Gastroesophageal sphincter (tissue), 4 donors: ENCODE measurements at regions not wholly inside any gene's neighbourhood (a gene's known extent, or its start where the extent isn't known, plus 50 kb on each side); places are given as distances from the start of the nearest gene placed in this dataset.

Experiments
- ATAC-seq: fragments of 150-250 bp; one replicate; pipeline ENCODE4 v1.9.1; 2016; ENCODE audit warnings: mild to moderate bottlenecking, moderate library complexity
- H3K27ac ChIP-seq, 4 donors: fragments of 200-600 bp; sonication (generic) in 3 of 4; 1 replicate in 3 of 4; 2 replicates in 1 of 4; pipeline ENCODE4 v1.5.1; 2016 to 2019
- H3K27me3 ChIP-seq: fragments of 200-600 bp; sonication (generic); one replicate; pipeline ENCODE4 v1.5.1; 2019
- H3K36me3 ChIP-seq, 2 donors: fragments of 200-600 bp; sonication (generic); one replicate each; pipeline ENCODE4 v1.5.1; 2019; ENCODE audit warnings: control low read depth in 1 of 2
- H3K4me1 ChIP-seq, 3 donors: fragments of 200-600 bp; sonication (generic); 1 replicate in 2 of 3; 2 replicates in 1 of 3; pipeline ENCODE4 v1.5.1; 2016 to 2019; ENCODE audit warnings: control low read depth in 2 of 3
- H3K4me3 ChIP-seq, 2 donors: fragments of 200-600 bp; sonication (generic); one replicate each; pipeline ENCODE4 v1.5.1; 2019; ENCODE audit warnings: mild to moderate bottlenecking in 1 of 2, moderate library complexity in 1 of 2
- H3K9me3 ChIP-seq, 3 donors: fragments of 200-600 bp; sonication (generic); one replicate each; pipeline ENCODE4 v1.5.1; 2017 to 2019; ENCODE audit warnings: control low read depth in 2 of 3
- CTCF ChIP-seq, 4 experiments: fragments of 200-600 bp in 2 of 4; fragments of 450-650 bp in 2 of 4; sonication (generic) in 1 of 4; IDR thresholded peaks; one replicate each; pipeline ENCODE4 v1.5.1; 2017 to 2019; ENCODE audit warnings: antibody characterized with exemption in 4 of 4, mild to moderate bottlenecking in 2 of 4, moderate library complexity in 2 of 4
- EP300 ChIP-seq: sonication (generic); formaldehyde crosslinking; IDR thresholded peaks from one replicate; pipeline ENCODE4 v1.6.1; 2017; ENCODE audit warnings: antibody characterized with exemption, mild to moderate bottlenecking
- POLR2A ChIP-seq, 2 donors: fragments of 450-650 bp; IDR thresholded peaks; one replicate each; pipeline ENCODE4 v1.6.1; 2017; ENCODE audit warnings: antibody characterized with exemption in 2 of 2, mild to moderate bottlenecking in 2 of 2, moderate library complexity in 1 of 2
- POLR2AphosphoS5 ChIP-seq: sonication (generic); formaldehyde crosslinking; IDR thresholded peaks from one replicate; pipeline ENCODE4 v1.6.1; 2017; ENCODE audit warnings: antibody characterized with exemption
- WGBS, 2 donors: methylation state at CpG; one replicate each; pipeline ENCODE4 v1.1.5; 2018; ENCODE audit warnings: low coverage in 1 of 2; 5-methylcytosine and 5-hydroxymethylcytosine counted together

GRCh38 chr17:70476368-70476767, 307.0 kb downstream of the KCNJ2 start:
- Histone ChIP-seq H3K4me3 (no peak overlapping the region), H3K27ac (no peak overlapping the region), H3K27me3 (no peaks in the 10 kb centered on the region), H3K4me1 (no peaks in the 10 kb centered on the region), H3K36me3 (no peaks in the 10 kb centered on the region), H3K9me3 (no peaks in the 10 kb centered on the region)
- WGBS, 2 donors: 76 to 94% methylated on average over 3 of the region's 3 CpGs
- ATAC-seq: no peak
- TF ChIP-seq EP300 (no peak), POLR2A (IDR thresholded peaks at IDR 0.05) (no peak), CTCF (IDR thresholded peaks at IDR 0.05) (no peak), POLR2AphosphoS5 (no peak)

GRCh38 chr17:70478902-70479301, 309.6 kb downstream of the KCNJ2 start:
- 57 to 68% methylated on average over 5 of the region's 5 CpGs for WGBS, 2 donors
- Histone ChIP-seq H3K4me3 (no peak overlapping the region), H3K27me3 (no peaks in the 10 kb centered on the region), H3K27ac (no peak overlapping the region), H3K9me3 (peaks cover 0 to 4% (median 0%) of the 10 kb centered on the region in 3 donors), H3K4me1 (no peaks in the 10 kb centered on the region), H3K36me3 (no peaks in the 10 kb centered on the region)
- TF ChIP-seq EP300 (no peak), POLR2AphosphoS5 (no peak), POLR2A (IDR thresholded peaks at IDR 0.05) (no peak), CTCF (IDR thresholded peaks at IDR 0.05) (no peak)
- ATAC-seq: no peak

GRCh38 chr17:70479779-70480178, 310.4 kb downstream of the KCNJ2 start:
- Histone ChIP-seq H3K27ac (no peak overlapping the region), H3K36me3 (no peaks in the 10 kb centered on the region), H3K4me3 (no peak overlapping the region), H3K27me3 (no peaks in the 10 kb centered on the region), H3K9me3 (peaks cover 0 to 4% (median 0%) of the 10 kb centered on the region in 3 donors), H3K4me1 (no peaks in the 10 kb centered on the region)
- no peak for ATAC-seq
- TF ChIP-seq CTCF (IDR thresholded peaks at IDR 0.05) (no peak), EP300 (no peak), POLR2A (IDR thresholded peaks at IDR 0.05) (no peak), POLR2AphosphoS5 (no peak)

- H3K27ac ChIP-seq: no peak overlapping the region
- H3K4me3 ChIP-seq: no peak overlapping the region
- no peaks in the 10 kb centered on the region for H3K36me3 ChIP-seq
- TF ChIP-seq POLR2AphosphoS5 (no peak), EP300 (no peak), POLR2A (IDR thresholded peaks at IDR 0.05) (no peak), CTCF (IDR thresholded peaks at IDR 0.05) (no peak)
- ATAC-seq: no peak
- WGBS, 2 donors: 100% methylated on average over 1 of the region's 3 CpGs; no CpG with 5 or more reads in 1 of the 2 donors
- peaks cover 0 to 4% (median 0%) of the 10 kb centered on the region in 3 donors for H3K9me3 ChIP-seq
- H3K4me1 ChIP-seq: no peaks in the 10 kb centered on the region
- no peaks in the 10 kb centered on the region for H3K27me3 ChIP-seq
Observed at GRCh38 chr17:70483624-70484023, 314.3 kb downstream of the KCNJ2 start.

GRCh38 chr17:70484050-70484449, 314.7 kb downstream of the KCNJ2 start:
- no peaks in the 10 kb centered on the region for H3K27me3 ChIP-seq
- TF ChIP-seq EP300 (no peak), POLR2A (IDR thresholded peaks at IDR 0.05) (no peak)
- H3K27ac ChIP-seq: no peak overlapping the region
- ATAC-seq: no peak
- peaks cover 0 to 4% (median 0%) of the 10 kb centered on the region in 3 donors for H3K9me3 ChIP-seq
- H3K4me1 ChIP-seq: no peaks in the 10 kb centered on the region
- no peak overlapping the region for H3K4me3 ChIP-seq
- WGBS, 2 donors: no CpG with 5 or more reads among the region's 4 CpGs
- H3K36me3 ChIP-seq: no peaks in the 10 kb centered on the region

- no peak overlapping the region for H3K4me3 ChIP-seq
- no peak overlapping the region for H3K27ac ChIP-seq
- ATAC-seq: no peak
- no peaks in the 10 kb centered on the region for H3K27me3 ChIP-seq
- 79 to 88% methylated on average over 6 to 7 of the region's 7 CpGs for WGBS, 2 donors
- no peaks in the 10 kb centered on the region for H3K4me1 ChIP-seq
- no peaks in the 10 kb centered on the region for H3K36me3 ChIP-seq
- H3K9me3 ChIP-seq: peaks cover 0 to 4% (median 0%) of the 10 kb centered on the region in 3 donors
- TF ChIP-seq CTCF (IDR thresholded peaks at IDR 0.05): no peak
- no peak for TF ChIP-seq POLR2AphosphoS5
- no peak for TF ChIP-seq EP300
- TF ChIP-seq POLR2A (IDR thresholded peaks at IDR 0.05): no peak
Observed at GRCh38 chr17:70484496-70484895, 315.2 kb downstream of the KCNJ2 start.
